ENCODE measurements at regions not wholly inside any gene's neighbourhood (a gene's known extent, or its start where the extent isn't known, plus 50 kb on each side); places are given as distances from the start of the nearest gene placed in this dataset.

DNA sequence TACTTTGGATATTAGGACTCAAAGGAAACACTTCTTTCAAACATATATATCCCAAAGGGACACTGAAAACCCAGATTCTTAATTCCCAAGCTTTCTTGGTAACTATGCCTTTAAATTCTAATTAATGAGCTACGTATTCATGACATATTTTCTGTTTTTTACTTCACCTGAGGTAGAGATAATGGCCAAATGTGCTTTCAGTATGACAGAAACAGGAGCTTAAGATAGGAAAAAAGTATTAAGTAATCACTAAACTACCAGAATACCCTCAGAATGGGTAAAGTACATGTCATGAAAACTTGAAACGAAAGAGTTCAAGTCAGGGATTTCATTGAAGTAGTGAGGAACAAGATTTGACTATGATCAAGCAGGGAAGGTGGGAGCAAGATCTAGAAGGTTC, 478.5 kb downstream of the AGTPBP1 start:
- POLR2A ChIA-PET: no interaction called here
- CTCF ChIA-PET (ENCODE audit: low intra/inter-chr PET ratio): no interaction called here
- H3K9me1 ChIP-seq (ENCODE audit: control insufficient read depth, insufficient read depth, low read length): no peaks in the 10 kb centered on the region
- BruUV-seq (replicated peaks): no TSS peak
- no peak overlapping the region for H3K9ac ChIP-seq (ENCODE audit: insufficient read depth in 1 of 2, low read depth in 2 of 2, low read length in 2 of 2)
- in situ Hi-C loops (cut with MboI) (no loop called here), intact Hi-C loops (cut with micrococcal nuclease) (no loop called here)
- H4K20me1 ChIP-seq (replicated peaks; ENCODE audit: control insufficient read depth, insufficient read depth, low read length): no peaks in the 10 kb centered on the region
- TF ChIP-seq ZNF217 (CRISPR knock-in tag; IDR thresholded peaks at IDR 0.05) (no peak), MCM2 (IDR thresholded peaks at IDR 0.05; ENCODE audit: low read depth) (no peak), GABPB1 (CRISPR knock-in tag; IDR thresholded peaks at IDR 0.05) (no peak), SETDB1 (IDR thresholded peaks at IDR 0.05; ENCODE audit: low read length) (no peak), GATAD2A (IDR thresholded peaks at IDR 0.05) (no peak), SNIP1 (IDR thresholded peaks at IDR 0.05; ENCODE audit: low read depth) (no peak), KLF16 (IDR thresholded peaks at IDR 0.05) (no peak), PTBP1 (IDR thresholded peaks at IDR 0.05; ENCODE audit: low read depth, low read length) (no peak), CBX1 (IDR thresholded peaks at IDR 0.05; ENCODE audit: low read depth) (no peak), ZNF143 (CRISPR knock-in tag; IDR thresholded peaks at IDR 0.05) (no peak), ZNF140 (CRISPR knock-in tag; IDR thresholded peaks at IDR 0.05) (no peak), ZNF239 (CRISPR knock-in tag; IDR thresholded peaks at IDR 0.05) (no peak), ZKSCAN3 (CRISPR knock-in tag; IDR thresholded peaks at IDR 0.05) (no peak), CBX3 (IDR thresholded peaks at IDR 0.05; ENCODE audit: borderline replicate concordance in 1 of 2, low read length in 2 of 2) (no peak), HDAC6 (IDR thresholded peaks at IDR 0.05; ENCODE audit: low read depth, low read length) (no peak)
- TF ChIP-seq, protein P1, sequence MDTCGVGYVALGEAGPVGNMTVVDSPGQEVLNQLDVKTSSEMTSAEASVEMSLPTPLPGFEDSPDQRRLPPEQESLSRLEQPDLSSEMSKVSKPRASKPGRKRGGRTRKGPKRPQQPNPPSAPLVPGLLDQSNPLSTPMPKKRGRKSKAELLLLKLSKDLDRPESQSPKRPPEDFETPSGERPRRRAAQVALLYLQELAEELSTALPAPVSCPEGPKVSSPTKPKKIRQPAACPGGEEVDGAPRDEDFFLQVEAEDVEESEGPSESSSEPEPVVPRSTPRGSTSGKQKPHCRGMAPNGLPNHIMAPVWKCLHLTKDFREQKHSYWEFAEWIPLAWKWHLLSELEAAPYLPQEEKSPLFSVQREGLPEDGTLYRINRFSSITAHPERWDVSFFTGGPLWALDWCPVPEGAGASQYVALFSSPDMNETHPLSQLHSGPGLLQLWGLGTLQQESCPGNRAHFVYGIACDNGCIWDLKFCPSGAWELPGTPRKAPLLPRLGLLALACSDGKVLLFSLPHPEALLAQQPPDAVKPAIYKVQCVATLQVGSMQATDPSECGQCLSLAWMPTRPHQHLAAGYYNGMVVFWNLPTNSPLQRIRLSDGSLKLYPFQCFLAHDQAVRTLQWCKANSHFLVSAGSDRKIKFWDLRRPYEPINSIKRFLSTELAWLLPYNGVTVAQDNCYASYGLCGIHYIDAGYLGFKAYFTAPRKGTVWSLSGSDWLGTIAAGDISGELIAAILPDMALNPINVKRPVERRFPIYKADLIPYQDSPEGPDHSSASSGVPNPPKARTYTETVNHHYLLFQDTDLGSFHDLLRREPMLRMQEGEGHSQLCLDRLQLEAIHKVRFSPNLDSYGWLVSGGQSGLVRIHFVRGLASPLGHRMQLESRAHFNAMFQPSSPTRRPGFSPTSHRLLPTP (IDR thresholded peaks at IDR 0.05; ENCODE audit: borderline replicate concordance, extremely low read depth, insufficient read length): no peak
- TF ChIP-seq, protein P2, sequence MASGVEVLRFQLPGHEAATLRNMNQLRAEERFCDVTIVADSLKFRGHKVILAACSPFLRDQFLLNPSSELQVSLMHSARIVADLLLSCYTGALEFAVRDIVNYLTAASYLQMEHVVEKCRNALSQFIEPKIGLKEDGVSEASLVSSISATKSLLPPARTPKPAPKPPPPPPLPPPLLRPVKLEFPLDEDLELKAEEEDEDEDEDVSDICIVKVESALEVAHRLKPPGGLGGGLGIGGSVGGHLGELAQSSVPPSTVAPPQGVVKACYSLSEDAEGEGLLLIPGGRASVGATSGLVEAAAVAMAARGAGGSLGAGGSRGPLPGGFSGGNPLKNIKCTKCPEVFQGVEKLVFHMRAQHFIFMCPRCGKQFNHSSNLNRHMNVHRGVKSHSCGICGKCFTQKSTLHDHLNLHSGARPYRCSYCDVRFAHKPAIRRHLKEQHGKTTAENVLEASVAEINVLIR (CRISPR knock-in tag; IDR thresholded peaks at IDR 0.05): no peak
- TF ChIP-seq, protein P3, sequence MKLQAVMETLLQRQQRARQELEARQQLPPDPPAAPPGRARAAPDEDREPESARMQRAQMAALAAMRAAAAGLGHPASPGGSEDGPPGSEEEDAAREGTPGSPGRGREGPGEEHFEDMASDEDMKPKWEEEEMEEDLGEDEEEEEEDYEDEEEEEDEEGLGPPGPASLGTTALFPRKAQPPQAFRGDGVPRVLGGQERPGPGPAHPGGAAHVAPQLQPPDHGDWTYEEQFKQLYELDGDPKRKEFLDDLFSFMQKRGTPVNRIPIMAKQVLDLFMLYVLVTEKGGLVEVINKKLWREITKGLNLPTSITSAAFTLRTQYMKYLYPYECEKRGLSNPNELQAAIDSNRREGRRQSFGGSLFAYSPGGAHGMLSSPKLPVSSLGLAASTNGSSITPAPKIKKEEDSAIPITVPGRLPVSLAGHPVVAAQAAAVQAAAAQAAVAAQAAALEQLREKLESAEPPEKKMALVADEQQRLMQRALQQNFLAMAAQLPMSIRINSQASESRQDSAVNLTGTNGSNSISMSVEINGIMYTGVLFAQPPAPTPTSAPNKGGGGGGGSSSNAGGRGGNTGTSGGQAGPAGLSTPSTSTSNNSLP (IDR thresholded peaks at IDR 0.05; ENCODE audit: borderline replicate concordance, low read depth, low read length): no peak
- H3K4me3 ChIP-seq: no peak overlapping the region
- H3K27ac ChIP-seq (ENCODE audit: extremely low read depth, low read depth, low read length): no peak overlapping the region
- H3K79me2 ChIP-seq (ENCODE audit: control insufficient read depth, insufficient read depth, low read length): no peaks in the 10 kb centered on the region
- no peaks in the 10 kb centered on the region for H3K27me3 ChIP-seq (ENCODE audit: control insufficient read depth in 2 of 2, insufficient read depth in 2 of 2, low read length in 2 of 2)
- H2AFZ ChIP-seq (ENCODE audit: low read depth, low read length): no peak overlapping the region
- H3K4me1 ChIP-seq (replicated peaks in 1 of 2; ENCODE audit: control insufficient read depth in 2 of 2, insufficient read depth in 2 of 2, low read length in 2 of 2): no peaks in the 10 kb centered on the region
- no peaks in the 10 kb centered on the region for H3K36me3 ChIP-seq (ENCODE audit: control insufficient read depth, insufficient read depth, low read length)
- ATAC-seq (no peak), DNase-seq (ENCODE audit: extremely low read depth in 1 of 4, low spot score in 3 of 4) (no peak), FAIRE-seq (no peak)
- WGBS (ENCODE audit: insufficient coverage, low coverage, missing lambda C conversion rate): 0% methylated on average over 2 of the region's 2 CpGs
- H3K4me2 ChIP-seq (ENCODE audit: insufficient read depth, low read length): no peak overlapping the region
- H3K9me3 ChIP-seq (replicated peaks; ENCODE audit: control insufficient read depth, insufficient read depth, low read depth, low read length): no peaks in the 10 kb centered on the region
